ENCODE measurements at regions not wholly inside any gene's neighbourhood (a gene's known extent, or its start where the extent isn't known, plus 50 kb on each side); places are given as distances from the start of the nearest gene placed in this dataset.
A peak's percentile ranks its signal among the peaks of the same experiment; 100 is the strongest.

DNA sequence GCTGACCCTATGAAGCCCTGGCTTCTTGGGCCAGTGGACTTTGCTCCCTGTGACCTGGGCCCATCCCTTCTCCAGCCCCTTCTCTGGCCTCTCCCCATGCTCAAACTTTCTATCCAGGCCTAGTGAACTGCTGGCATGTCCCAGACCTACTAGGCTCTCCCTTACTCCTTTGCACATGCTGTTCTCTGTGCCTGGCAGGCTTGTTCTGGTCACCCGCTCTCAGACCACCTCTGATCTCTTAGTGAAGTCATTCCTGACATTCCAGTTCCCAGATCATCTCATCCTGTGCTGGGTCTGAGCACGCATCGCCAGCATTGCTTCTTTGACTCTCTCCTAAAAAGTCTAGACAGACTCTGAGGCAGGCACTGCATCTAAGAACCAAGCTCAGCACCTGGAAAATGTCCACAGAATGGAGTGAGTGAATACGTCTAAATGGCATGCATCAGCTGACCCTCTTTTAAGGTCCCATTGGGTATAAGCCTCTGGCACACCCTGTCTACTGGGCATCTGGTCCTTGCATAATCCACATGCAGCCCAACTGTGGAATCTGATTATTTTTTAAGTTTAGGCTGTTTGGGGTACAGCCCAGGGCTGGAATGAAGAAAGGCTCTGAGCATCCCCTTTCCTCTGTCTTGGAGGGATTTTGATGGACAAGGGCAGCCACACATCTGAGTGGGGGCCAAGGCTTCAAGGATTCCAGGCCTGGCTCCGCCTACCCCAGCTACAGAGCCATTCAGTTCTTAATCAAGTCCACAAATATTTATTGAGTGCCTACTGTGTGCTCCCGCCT is 130.6 kb upstream of the HAAO start:
- Mint-ChIP-seq H3K9me3 (no peaks in the 10 kb centered on the region), H3K4me1 (ENCODE audit: low read depth) (no peaks in the 10 kb centered on the region), H3K27ac (no peak overlapping the region), H3K27me3 (peaks cover 3% of the 10 kb centered on the region), H3K4me3 (no peak overlapping the region), H3K36me3 (ENCODE audit: low read depth) (no peaks in the 10 kb centered on the region)

- Mint-ChIP-seq H3K4me3 (no peak overlapping the region), H3K4me1 (ENCODE audit: low read depth) (peaks cover 3% of the 10 kb centered on the region), H3K27ac (no peak overlapping the region), H3K27me3 (peaks cover 3% of the 10 kb centered on the region), H3K36me3 (ENCODE audit: low read depth) (no peaks in the 10 kb centered on the region), H3K9me3 (no peaks in the 10 kb centered on the region)
Measured at GRCh38 chr2:42922293-42922692, 129.9 kb upstream of the HAAO start.

- H3K27ac Mint-ChIP-seq = no peak overlapping the region
- peaks cover 5% of the 10 kb centered on the region for H3K4me1 Mint-ChIP-seq (ENCODE audit: low read depth)
- H3K9me3 Mint-ChIP-seq = no peaks in the 10 kb centered on the region
- H3K36me3 Mint-ChIP-seq (ENCODE audit: low read depth) = no peaks in the 10 kb centered on the region
- no peak overlapping the region for H3K4me3 Mint-ChIP-seq
- H3K27me3 Mint-ChIP-seq = peaks cover 3% of the 10 kb centered on the region
Measured at GRCh38 chr2:42921721-42922120, 129.3 kb upstream of the HAAO start.

GRCh38 chr2:42921147-42921520 is 128.8 kb upstream of the HAAO start:
- H3K4me1 Mint-ChIP-seq (ENCODE audit: low read depth) = peaks cover 5% of the 10 kb centered on the region
- no peaks in the 10 kb centered on the region for H3K36me3 Mint-ChIP-seq (ENCODE audit: low read depth)
- H3K27ac Mint-ChIP-seq = no peak overlapping the region
- H3K9me3 Mint-ChIP-seq = no peaks in the 10 kb centered on the region
- no peak overlapping the region for H3K4me3 Mint-ChIP-seq
- peaks cover 3% of the 10 kb centered on the region for H3K27me3 Mint-ChIP-seq

DNA sequence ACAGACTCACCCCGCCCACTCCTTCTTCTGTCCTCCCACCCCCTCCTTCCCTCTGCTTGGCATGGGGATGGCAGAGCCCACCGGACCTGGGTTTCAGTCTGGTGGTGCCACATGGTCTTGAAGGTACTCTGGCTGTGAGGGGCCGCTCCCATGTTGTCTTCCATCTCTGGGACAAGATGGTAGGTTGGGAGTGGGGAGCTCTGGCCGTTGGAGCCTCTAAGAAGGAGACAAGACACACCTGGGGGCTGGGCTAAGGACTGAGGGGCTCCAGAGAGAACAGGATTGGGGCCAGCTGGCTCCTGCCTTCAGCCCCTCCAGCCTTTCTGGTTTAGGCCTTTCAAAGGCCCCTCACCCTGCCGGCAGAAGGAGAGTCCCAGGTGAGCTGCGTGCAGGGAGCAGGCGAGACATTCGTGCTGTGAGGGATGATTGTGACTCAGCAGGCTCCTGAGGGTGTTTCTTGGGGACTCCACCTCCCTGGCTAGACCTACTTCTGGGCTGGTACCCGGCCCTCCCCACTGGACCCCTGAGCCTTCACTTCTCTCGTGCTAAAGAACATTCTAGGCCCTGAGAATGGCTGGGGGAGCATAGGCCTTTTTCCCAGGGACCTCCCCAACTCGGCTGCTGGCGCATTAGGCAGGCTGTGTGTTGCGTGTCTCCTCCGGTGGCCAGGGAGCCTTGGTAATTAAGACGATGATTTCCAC is 128.2 kb upstream of the HAAO start:
- Mint-ChIP-seq H3K27me3 (peaks cover 3% of the 10 kb centered on the region), H3K9me3 (no peaks in the 10 kb centered on the region), H3K36me3 (ENCODE audit: low read depth) (no peaks in the 10 kb centered on the region), H3K27ac (no peak overlapping the region), H3K4me3 (no peak overlapping the region), H3K4me1 (ENCODE audit: low read depth) (peaks cover 5% of the 10 kb centered on the region)

GRCh38 chr2:42918671-42919318 is 126.4 kb upstream of the HAAO start:
- Mint-ChIP-seq H3K27ac (no peak overlapping the region), H3K36me3 (ENCODE audit: low read depth) (no peaks in the 10 kb centered on the region), H3K9me3 (no peaks in the 10 kb centered on the region), H3K27me3 (no peaks in the 10 kb centered on the region), H3K4me1 (ENCODE audit: low read depth) (peaks cover 5% of the 10 kb centered on the region), H3K4me3 (no peak overlapping the region)

GRCh38 chr2:42918041-42918440 is 125.7 kb upstream of the HAAO start:
- Mint-ChIP-seq H3K4me3 (no peak overlapping the region), H3K9me3 (no peaks in the 10 kb centered on the region), H3K36me3 (ENCODE audit: low read depth) (no peaks in the 10 kb centered on the region), H3K27me3 (no peaks in the 10 kb centered on the region), H3K4me1 (ENCODE audit: low read depth) (peaks cover 10% of the 10 kb centered on the region), H3K27ac (no peak overlapping the region)

DNA sequence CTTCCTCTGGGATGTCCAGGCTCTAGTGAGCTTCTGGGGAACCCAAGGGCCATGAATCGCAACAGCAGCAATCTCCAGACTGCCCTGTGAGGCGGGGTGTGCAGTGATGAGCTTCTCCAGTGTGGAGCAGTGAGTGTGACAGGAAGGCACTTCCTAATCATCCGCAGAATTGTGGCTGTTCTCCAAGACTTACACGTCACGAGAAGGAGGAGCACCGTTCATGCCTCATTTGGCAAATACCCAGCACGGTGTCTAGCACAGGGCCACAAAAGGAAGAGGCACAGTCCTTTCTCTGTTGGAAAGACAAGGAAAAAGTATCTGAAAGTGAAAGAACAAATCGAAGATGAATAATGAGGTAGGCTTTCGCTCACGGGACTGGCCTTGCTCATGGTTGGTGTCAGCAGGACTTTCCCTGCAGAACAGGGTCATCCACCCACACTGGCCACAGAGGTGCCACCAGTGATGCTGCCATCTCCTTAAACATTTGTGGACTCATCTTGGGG is 125.1 kb upstream of the HAAO start:
- peaks cover 10% of the 10 kb centered on the region for H3K4me1 Mint-ChIP-seq (ENCODE audit: low read depth)
- H3K27me3 Mint-ChIP-seq = no peaks in the 10 kb centered on the region
- H3K9me3 Mint-ChIP-seq = no peaks in the 10 kb centered on the region
- no peak overlapping the region for H3K4me3 Mint-ChIP-seq
- no peaks in the 10 kb centered on the region for H3K36me3 Mint-ChIP-seq (ENCODE audit: low read depth)
- H3K27ac Mint-ChIP-seq = no peak overlapping the region

GRCh38 chr2:42916324-42916723 is 123.9 kb upstream of the HAAO start:
- H3K4me3 Mint-ChIP-seq = no peak overlapping the region
- H3K27me3 Mint-ChIP-seq = no peaks in the 10 kb centered on the region
- peaks cover 10% of the 10 kb centered on the region for H3K4me1 Mint-ChIP-seq (ENCODE audit: low read depth)
- no peaks in the 10 kb centered on the region for H3K9me3 Mint-ChIP-seq
- H3K27ac Mint-ChIP-seq = no peak overlapping the region
- no peaks in the 10 kb centered on the region for H3K36me3 Mint-ChIP-seq (ENCODE audit: low read depth)

DNA sequence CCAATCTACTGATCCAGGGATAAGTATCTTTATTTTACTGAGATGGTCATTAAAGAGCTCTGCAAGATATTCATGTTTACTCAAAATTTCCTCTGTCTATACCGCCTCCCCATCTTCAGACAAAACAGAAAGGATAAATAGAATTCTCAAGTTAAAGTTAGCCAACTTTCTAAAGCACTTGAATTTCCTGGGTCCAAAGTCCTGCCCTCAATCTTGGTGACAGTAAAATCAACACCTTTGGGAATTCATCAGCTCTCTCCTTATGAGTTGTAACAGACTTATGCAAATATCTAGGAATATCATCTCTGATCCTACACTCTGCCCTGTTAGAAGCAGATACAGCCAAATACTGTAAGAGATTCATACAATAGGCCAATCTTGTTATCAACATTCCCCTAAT is 122.5 kb upstream of the HAAO start:
- Mint-ChIP-seq H3K36me3 (ENCODE audit: low read depth) (no peaks in the 10 kb centered on the region), H3K4me1 (ENCODE audit: low read depth) (peaks cover 10% of the 10 kb centered on the region), H3K27ac (no peak overlapping the region), H3K4me3 (no peak overlapping the region), H3K27me3 (no peaks in the 10 kb centered on the region), H3K9me3 (no peaks in the 10 kb centered on the region)

DNA sequence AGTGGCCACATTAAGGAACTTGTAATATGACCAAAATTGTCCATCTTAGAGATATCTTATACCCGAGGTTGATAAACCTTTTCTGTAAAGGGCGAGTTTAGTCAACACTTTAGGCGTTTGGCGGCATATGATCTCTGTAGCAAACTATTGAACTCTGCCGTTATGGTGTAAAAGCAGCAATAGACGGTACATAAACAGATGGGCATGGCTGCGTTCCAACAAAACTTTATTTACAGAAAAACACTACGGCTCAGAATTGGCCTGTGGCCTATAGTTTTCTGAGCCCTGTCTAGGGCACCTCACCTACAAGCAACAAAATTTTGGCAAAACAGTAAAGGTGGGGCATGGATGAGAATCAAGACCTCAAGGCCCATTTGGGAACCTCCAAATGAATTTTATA is 121.9 kb upstream of the HAAO start:
- H3K4me3 Mint-ChIP-seq = no peak overlapping the region
- no peak overlapping the region for H3K27ac Mint-ChIP-seq
- H3K36me3 Mint-ChIP-seq (ENCODE audit: low read depth) = no peaks in the 10 kb centered on the region
- no peaks in the 10 kb centered on the region for H3K9me3 Mint-ChIP-seq
- peaks cover 10% of the 10 kb centered on the region for H3K4me1 Mint-ChIP-seq (ENCODE audit: low read depth)
- H3K27me3 Mint-ChIP-seq = no peaks in the 10 kb centered on the region

GRCh38 chr2:42913280-42913878 is 121.0 kb upstream of the HAAO start:
- peak overlapping the region; percentile 6 for H3K27ac Mint-ChIP-seq
- H3K9me3 Mint-ChIP-seq = no peaks in the 10 kb centered on the region
- H3K4me3 Mint-ChIP-seq = no peak overlapping the region
- no peaks in the 10 kb centered on the region for H3K36me3 Mint-ChIP-seq (ENCODE audit: low read depth)
- H3K4me1 Mint-ChIP-seq (ENCODE audit: low read depth) = peaks cover 10% of the 10 kb centered on the region
- no peaks in the 10 kb centered on the region for H3K27me3 Mint-ChIP-seq

- Mint-ChIP-seq H3K36me3 (ENCODE audit: low read depth) (no peaks in the 10 kb centered on the region), H3K27me3 (peaks cover under 1% of the 10 kb centered on the region), H3K4me1 (ENCODE audit: low read depth) (peaks cover 5% of the 10 kb centered on the region), H3K4me3 (no peak overlapping the region), H3K9me3 (no peaks in the 10 kb centered on the region), H3K27ac (no peak overlapping the region)
Measured at GRCh38 chr2:42910645-42911405, 118.4 kb upstream of the HAAO start.

DNA sequence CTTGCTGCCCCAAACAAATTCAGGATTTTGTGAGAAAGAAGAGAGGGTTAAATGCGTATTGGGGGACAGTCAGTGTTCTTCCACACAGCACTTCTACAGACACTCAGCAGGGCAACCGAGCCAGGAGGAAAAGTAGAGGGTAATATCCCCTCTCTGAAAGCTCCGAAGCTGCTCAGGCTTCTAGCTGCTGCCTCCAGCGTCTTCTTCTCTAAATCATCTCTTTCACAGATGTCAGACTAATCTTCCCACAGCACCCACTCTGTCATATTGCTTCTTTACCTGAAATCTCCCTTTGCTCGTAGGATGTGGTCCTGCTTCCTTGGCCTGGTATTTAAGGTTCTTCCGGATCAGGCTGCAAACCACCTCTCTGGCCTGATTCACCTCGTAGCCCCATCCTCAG is 117.6 kb upstream of the HAAO start:
- Mint-ChIP-seq H3K27ac (no peak overlapping the region), H3K9me3 (no peaks in the 10 kb centered on the region), H3K36me3 (ENCODE audit: low read depth) (no peaks in the 10 kb centered on the region), H3K27me3 (peaks cover 4% of the 10 kb centered on the region), H3K4me3 (no peak overlapping the region), H3K4me1 (ENCODE audit: low read depth) (peaks cover 5% of the 10 kb centered on the region)
